ENCODE measurements at regions not wholly inside any gene's neighbourhood (a gene's known extent, or its start where the extent isn't known, plus 50 kb on each side); places are given as distances from the start of the nearest gene placed in this dataset.

- no peaks in the 10 kb centered on the region for H3K9me3 ChIP-seq
- no peaks in the 10 kb centered on the region for H3K9me2 ChIP-seq
- no peak overlapping the region for H3K4me3 ChIP-seq (ENCODE audit: low read depth in 2 of 2, low read length in 1 of 2)
- H3K36me3 ChIP-seq (replicated peaks in 1 of 2; ENCODE audit: control insufficient read depth in 1 of 2, insufficient read depth in 2 of 2, low read length in 1 of 2) = no peaks in the 10 kb centered on the region
- ChIA-PET CTCF (interaction anchor here (1.2 to 1.6 kb wide), 2 partner anchors 898 to 1052 kb away, joined by 4 to 6 read pairs; no protein-coding TSS in a partner anchor), POLR2A (no interaction called here)
- H3K9ac ChIP-seq = no peak overlapping the region
- no peaks in the 10 kb centered on the region for H3K4me1 ChIP-seq (ENCODE audit: control insufficient read depth in 1 of 2, insufficient read depth in 2 of 2, low read depth in 1 of 2, low read length in 1 of 2)
- no peaks in the 10 kb centered on the region for H3F3A ChIP-seq (replicated peaks; ENCODE audit: insufficient read depth)
- 69% methylated on average over 15 of the region's 17 CpGs for WGBS (ENCODE audit: low lambda C conversion rate)
- no peaks in the 10 kb centered on the region for H3K27me3 ChIP-seq (ENCODE audit: insufficient read depth)
- H3K4me2 ChIP-seq = no peak overlapping the region
- H4K20me1 ChIP-seq (ENCODE audit: insufficient read depth) = no peaks in the 10 kb centered on the region
- DNase-seq = no peak
- H3K27ac ChIP-seq (ENCODE audit: low read depth in 2 of 2, low read length in 1 of 2) = no peak overlapping the region
- H3K79me2 ChIP-seq (ENCODE audit: insufficient read depth) = no peaks in the 10 kb centered on the region
- H2AFZ ChIP-seq (ENCODE audit: low read depth) = no peak overlapping the region
- TF ChIP-seq SMC3 (IDR thresholded peaks at IDR 0.05; ENCODE audit: low read depth, low read length) (no peak), TAF1 (IDR thresholded peaks at IDR 0.05; ENCODE audit: borderline replicate concordance, low read depth, low read length) (no peak), TCF12 (IDR thresholded peaks at IDR 0.05) (no peak), NRF1 (IDR thresholded peaks at IDR 0.05; ENCODE audit: low read depth, low read length) (no peak), NFIC (IDR thresholded peaks at IDR 0.05; ENCODE audit: borderline replicate concordance) (no peak), CHD2 (IDR thresholded peaks at IDR 0.05; ENCODE audit: low read length, partially characterized antibody) (no peak), MAX (IDR thresholded peaks at IDR 0.05; ENCODE audit: low read depth) (no peak), SIN3A (IDR thresholded peaks at IDR 0.05; ENCODE audit: borderline replicate concordance, low read depth, low read length) (no peak), ZBTB33 (IDR thresholded peaks at IDR 0.05; ENCODE audit: borderline replicate concordance, low read depth) (no peak)
- TF ChIP-seq, protein P1, sequence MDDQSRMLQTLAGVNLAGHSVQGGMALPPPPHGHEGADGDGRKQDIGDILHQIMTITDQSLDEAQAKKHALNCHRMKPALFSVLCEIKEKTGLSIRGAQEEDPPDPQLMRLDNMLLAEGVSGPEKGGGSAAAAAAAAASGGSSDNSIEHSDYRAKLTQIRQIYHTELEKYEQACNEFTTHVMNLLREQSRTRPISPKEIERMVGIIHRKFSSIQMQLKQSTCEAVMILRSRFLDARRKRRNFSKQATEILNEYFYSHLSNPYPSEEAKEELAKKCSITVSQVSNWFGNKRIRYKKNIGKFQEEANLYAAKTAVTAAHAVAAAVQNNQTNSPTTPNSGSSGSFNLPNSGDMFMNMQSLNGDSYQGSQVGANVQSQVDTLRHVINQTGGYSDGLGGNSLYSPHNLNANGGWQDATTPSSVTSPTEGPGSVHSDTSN (IDR thresholded peaks at IDR 0.05) = no peak
Observed at GRCh38 chr20:61109221-61109805, 142.7 kb upstream of the CDH4 start.

GRCh38 chr20:61112515-61112914 is 139.5 kb upstream of the CDH4 start:
- H3K4me2 ChIP-seq = no peak overlapping the region
- WGBS (ENCODE audit: low lambda C conversion rate) = 39% methylated on average over 4 of the region's 4 CpGs
- no peak overlapping the region for H3K27ac ChIP-seq (ENCODE audit: low read depth in 2 of 2, low read length in 1 of 2)
- H3K9me2 ChIP-seq = no peaks in the 10 kb centered on the region
- ChIA-PET POLR2A (no interaction called here), CTCF (no interaction called here)
- no peaks in the 10 kb centered on the region for H4K20me1 ChIP-seq (ENCODE audit: insufficient read depth)
- no peak overlapping the region for H2AFZ ChIP-seq (ENCODE audit: low read depth)
- H3K9ac ChIP-seq = no peak overlapping the region
- H3K9me3 ChIP-seq = no peaks in the 10 kb centered on the region
- no peaks in the 10 kb centered on the region for H3K36me3 ChIP-seq (replicated peaks in 1 of 2; ENCODE audit: control insufficient read depth in 1 of 2, insufficient read depth in 2 of 2, low read length in 1 of 2)
- no peaks in the 10 kb centered on the region for H3K79me2 ChIP-seq (ENCODE audit: insufficient read depth)
- H3F3A ChIP-seq (replicated peaks; ENCODE audit: insufficient read depth) = no peaks in the 10 kb centered on the region
- H3K4me3 ChIP-seq (ENCODE audit: low read depth in 2 of 2, low read length in 1 of 2) = no peak overlapping the region
- no peaks in the 10 kb centered on the region for H3K27me3 ChIP-seq (ENCODE audit: insufficient read depth)
- H3K4me1 ChIP-seq (ENCODE audit: control insufficient read depth in 1 of 2, insufficient read depth in 2 of 2, low read depth in 1 of 2, low read length in 1 of 2) = no peaks in the 10 kb centered on the region
- DNase-seq = no peak
- TF ChIP-seq CHD2 (IDR thresholded peaks at IDR 0.05; ENCODE audit: low read length, partially characterized antibody) = no peak
- TF ChIP-seq USF2 (IDR thresholded peaks at IDR 0.05; ENCODE audit: borderline replicate concordance, low read depth, low read length) = no peak
- TF ChIP-seq, protein P2, sequence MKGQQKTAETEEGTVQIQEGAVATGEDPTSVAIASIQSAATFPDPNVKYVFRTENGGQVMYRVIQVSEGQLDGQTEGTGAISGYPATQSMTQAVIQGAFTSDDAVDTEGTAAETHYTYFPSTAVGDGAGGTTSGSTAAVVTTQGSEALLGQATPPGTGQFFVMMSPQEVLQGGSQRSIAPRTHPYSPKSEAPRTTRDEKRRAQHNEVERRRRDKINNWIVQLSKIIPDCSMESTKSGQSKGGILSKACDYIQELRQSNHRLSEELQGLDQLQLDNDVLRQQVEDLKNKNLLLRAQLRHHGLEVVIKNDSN (IDR thresholded peaks at IDR 0.05; ENCODE audit: borderline replicate concordance, low read depth) = no peak
- no peak for TF ChIP-seq SIN3A (IDR thresholded peaks at IDR 0.05; ENCODE audit: borderline replicate concordance, low read depth, low read length)
- TF ChIP-seq NRF1 (IDR thresholded peaks at IDR 0.05; ENCODE audit: low read depth, low read length) = no peak
- no peak for TF ChIP-seq EZH2phosphoT487 (IDR thresholded peaks at IDR 0.05; ENCODE audit: borderline replicate concordance, low read depth)
- TF ChIP-seq TEAD4 (IDR thresholded peaks at IDR 0.05; ENCODE audit: borderline replicate concordance, insufficient read depth) = no peak
- TF ChIP-seq, protein P3, sequence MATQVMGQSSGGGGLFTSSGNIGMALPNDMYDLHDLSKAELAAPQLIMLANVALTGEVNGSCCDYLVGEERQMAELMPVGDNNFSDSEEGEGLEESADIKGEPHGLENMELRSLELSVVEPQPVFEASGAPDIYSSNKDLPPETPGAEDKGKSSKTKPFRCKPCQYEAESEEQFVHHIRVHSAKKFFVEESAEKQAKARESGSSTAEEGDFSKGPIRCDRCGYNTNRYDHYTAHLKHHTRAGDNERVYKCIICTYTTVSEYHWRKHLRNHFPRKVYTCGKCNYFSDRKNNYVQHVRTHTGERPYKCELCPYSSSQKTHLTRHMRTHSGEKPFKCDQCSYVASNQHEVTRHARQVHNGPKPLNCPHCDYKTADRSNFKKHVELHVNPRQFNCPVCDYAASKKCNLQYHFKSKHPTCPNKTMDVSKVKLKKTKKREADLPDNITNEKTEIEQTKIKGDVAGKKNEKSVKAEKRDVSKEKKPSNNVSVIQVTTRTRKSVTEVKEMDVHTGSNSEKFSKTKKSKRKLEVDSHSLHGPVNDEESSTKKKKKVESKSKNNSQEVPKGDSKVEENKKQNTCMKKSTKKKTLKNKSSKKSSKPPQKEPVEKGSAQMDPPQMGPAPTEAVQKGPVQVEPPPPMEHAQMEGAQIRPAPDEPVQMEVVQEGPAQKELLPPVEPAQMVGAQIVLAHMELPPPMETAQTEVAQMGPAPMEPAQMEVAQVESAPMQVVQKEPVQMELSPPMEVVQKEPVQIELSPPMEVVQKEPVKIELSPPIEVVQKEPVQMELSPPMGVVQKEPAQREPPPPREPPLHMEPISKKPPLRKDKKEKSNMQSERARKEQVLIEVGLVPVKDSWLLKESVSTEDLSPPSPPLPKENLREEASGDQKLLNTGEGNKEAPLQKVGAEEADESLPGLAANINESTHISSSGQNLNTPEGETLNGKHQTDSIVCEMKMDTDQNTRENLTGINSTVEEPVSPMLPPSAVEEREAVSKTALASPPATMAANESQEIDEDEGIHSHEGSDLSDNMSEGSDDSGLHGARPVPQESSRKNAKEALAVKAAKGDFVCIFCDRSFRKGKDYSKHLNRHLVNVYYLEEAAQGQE (IDR thresholded peaks at IDR 0.05; ENCODE audit: low read depth, low read length) = no peak
- no peak for TF ChIP-seq RFX5 (IDR thresholded peaks at IDR 0.05; ENCODE audit: low read length)
- no peak for TF ChIP-seq TCF12 (IDR thresholded peaks at IDR 0.05)
- TF ChIP-seq MEF2A (IDR thresholded peaks at IDR 0.05; ENCODE audit: borderline replicate concordance, low read depth) = no peak
- TF ChIP-seq ELF1 (IDR thresholded peaks at IDR 0.05) = no peak
- no peak for TF ChIP-seq NFIC (IDR thresholded peaks at IDR 0.05; ENCODE audit: borderline replicate concordance)
- no peak for TF ChIP-seq GABPA (IDR thresholded peaks at IDR 0.05; ENCODE audit: low read depth)

Measured in SK-N-SH (cell line).